Fibroblast of lung (primary cell): ENCODE measurements at regions not wholly inside any gene's neighbourhood (a gene's known extent, or its start where the extent isn't known, plus 50 kb on each side); places are given as distances from the start of the nearest gene placed in this dataset.

Experiments used
- CTCF ChIP-seq, 2 donors: IDR thresholded peaks in 1 of 2; conservative IDR thresholded peaks in 1 of 2; 1 replicate in 1 of 2; 2 replicates in 1 of 2; pipeline ENCODE4 v1.5.1; 2011 to 2012; ENCODE audit warnings: low read length in 2 of 2, control low read depth in 1 of 2, inconsistent platforms in 1 of 2, low read depth in 1 of 2, mild to moderate bottlenecking in 1 of 2
- EZH2 ChIP-seq: IDR thresholded peaks from 2 replicates; pipeline ENCODE4 v1.5.1; 2012; ENCODE audit warnings: low read length, control low read depth, mild to moderate bottlenecking; ENCODE audit errors: missing control alignments

DNA sequence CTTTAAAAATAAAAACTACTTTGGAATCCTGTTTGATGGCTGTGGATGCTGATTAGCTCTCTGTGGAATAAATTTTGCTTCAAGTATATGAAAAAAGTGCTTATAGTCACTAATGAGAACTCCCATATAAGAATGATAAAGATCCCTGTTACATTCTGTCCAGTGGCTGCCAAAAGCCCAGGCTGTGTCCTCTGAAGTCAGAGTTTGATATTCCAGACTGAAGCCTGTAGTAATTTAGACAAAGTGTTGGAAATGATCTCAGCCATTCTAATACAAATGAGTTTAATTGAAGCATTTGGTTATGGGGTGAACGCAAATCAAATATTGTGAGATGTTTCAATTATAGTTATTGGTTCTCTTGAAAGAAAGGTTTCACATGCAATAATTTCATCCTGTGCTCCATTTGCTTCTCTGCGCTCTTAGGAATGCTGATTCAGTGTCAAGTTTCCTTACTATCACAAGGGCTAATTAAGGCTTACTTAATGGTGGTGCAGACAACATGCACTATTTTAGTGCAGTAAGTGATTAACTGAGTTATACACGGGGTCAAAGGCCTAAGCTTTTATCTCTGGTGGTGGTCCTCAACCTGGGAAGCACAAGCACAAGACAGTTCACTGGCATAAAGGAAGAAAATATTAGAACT is 867.6 kb downstream of the SORCS1 start:
- no peak for TF ChIP-seq CTCF (conservative IDR thresholded peaks at IDR 0.05 in 1 of 2, IDR thresholded peaks at IDR 0.05 in 1 of 2; ENCODE audit: low read depth in 1 of 2, low read length in 2 of 2)
- TF ChIP-seq EZH2, result no peak
